ENCODE measurements at regions not wholly inside any gene's neighbourhood (a gene's known extent, or its start where the extent isn't known, plus 50 kb on each side); places are given as distances from the start of the nearest gene placed in this dataset.

GRCh38 chr6:4707011-4707410, 69.2 kb upstream of the CDYL start:
- TF ChIP-seq ZNF12 (CRISPR knock-in tag; IDR thresholded peaks at IDR 0.05): no peak
- no peak for TF ChIP-seq POLR2A (conservative IDR thresholded peaks at IDR 0.05)
- no peak for TF ChIP-seq ZSCAN29 (IDR thresholded peaks at IDR 0.05)
- no peak for TF ChIP-seq THRA (IDR thresholded peaks at IDR 0.05)
- no peak for TF ChIP-seq MBD2 (IDR thresholded peaks at IDR 0.05; ENCODE audit: borderline replicate concordance, low read depth)
- no peak for TF ChIP-seq E2F8 (IDR thresholded peaks at IDR 0.05; ENCODE audit: low read depth, partially characterized antibody)
- TF ChIP-seq USF2 (CRISPR knock-in tag; IDR thresholded peaks at IDR 0.05): no peak
- TF ChIP-seq SREBF2 (CRISPR knock-in tag; IDR thresholded peaks at IDR 0.05): no peak
- TF ChIP-seq RFX5 (IDR thresholded peaks at IDR 0.05; ENCODE audit: low read depth, low read length): no peak
- no peak for TF ChIP-seq KDM1A (IDR thresholded peaks at IDR 0.05)
- no peak for TF ChIP-seq STAG1 (CRISPR knock-in tag; IDR thresholded peaks at IDR 0.05; ENCODE audit: borderline replicate concordance)
- no peak for TF ChIP-seq NFYB (IDR thresholded peaks at IDR 0.05; ENCODE audit: extremely low read depth, insufficient read length)

Measured in K562 (cell line).